Motor neuron (in vitro differentiated cells): ENCODE measurements at regions not wholly inside any gene's neighbourhood (a gene's known extent, or its start where the extent isn't known, plus 50 kb on each side); places are given as distances from the start of the nearest gene placed in this dataset.

ENCODE experiments used
- ATAC-seq, 8 experiments: fragments of 200-7000 bp; cut with Tn5 transposase; replicated peaks in 6 of 8; 2 replicates each; pipeline ENCODE4 v1.8.0; 2021; ENCODE audit warnings: mild to moderate bottlenecking in 8 of 8, moderate library complexity in 8 of 8
- H3K27ac ChIP-seq, 2 donors: fragments of 250-450 bp; sonication (Bioruptor Pico); 2 replicates each; pipeline ENCODE4 v1.9.0; 2021; ENCODE audit warnings: antibody characterized with exemption in 2 of 2, mild to moderate bottlenecking in 2 of 2, moderate library complexity in 1 of 2
- H3K4me1 ChIP-seq, 2 donors: fragments of 250-450 bp; sonication (Bioruptor Pico); replicated peaks in 1 of 2; 2 replicates each; pipeline ENCODE4 v1.6.1; 2021; ENCODE audit warnings: antibody characterized with exemption in 2 of 2, mild to moderate bottlenecking in 2 of 2, moderate library complexity in 1 of 2
- H3K4me3 ChIP-seq, 5 donors: fragments of 250-450 bp; sonication (Bioruptor Pico); 2 replicates each; pipeline ENCODE4 v1.9.0; 2021; ENCODE audit warnings: antibody characterized with exemption in 5 of 5, mild to moderate bottlenecking in 5 of 5, moderate library complexity in 4 of 5
- WGBS, 10 experiments: fragments of 450-650 bp; shearing (Covaris generic); methylation state at CpG; one replicate each; pipeline ENCODE4 v1.0.0; 2022; 5-methylcytosine and 5-hydroxymethylcytosine counted together
- in situ Hi-C, 9 experiments: fragments of 400-800 bp; cut with MboI; loops; one replicate each; pipeline ENCODE4 v1.15.0; 2021; ENCODE audit warnings: low sequenced_read_pairs in 9 of 9, low pct_unique_long_range_greater_than_20kb in 2 of 9; ENCODE audit not compliant: unreplicated experiment in 9 of 9

GRCh38 chr18:77470569-77471413 lies 221.1 kb downstream of the GALR1 start:
- WGBS, 10 experiments: 8 to 83% (median 54%) methylated on average over 4 to 11 of the region's 16 CpGs; no CpG with 5 or more reads in 2 of the 10 experiments
- peak in 2 of 8 experiments; percentile 64 to 74 for ATAC-seq
- Histone ChIP-seq H3K4me1 (peaks cover 0 to 11% of the 10 kb centered on the region in 2 donors), H3K4me3 (no peak overlapping the region), H3K27ac (no peak overlapping the region)
- in situ Hi-C loops: no loop called here

- WGBS, 10 experiments: 14 to 100% (median 30%) methylated on average over 1 of the region's 1 CpG; no CpG with 5 or more reads in 4 of the 10 experiments
- peaks cover 0 to 11% of the 10 kb centered on the region in 2 donors for H3K4me1 ChIP-seq
- ATAC-seq: no peak
- H3K27ac ChIP-seq: no peak overlapping the region
- no peak overlapping the region for H3K4me3 ChIP-seq
- in situ Hi-C loops: no loop called here
Measured at GRCh38 chr18:77472509-77472908, 222.9 kb downstream of the GALR1 start.

DNA sequence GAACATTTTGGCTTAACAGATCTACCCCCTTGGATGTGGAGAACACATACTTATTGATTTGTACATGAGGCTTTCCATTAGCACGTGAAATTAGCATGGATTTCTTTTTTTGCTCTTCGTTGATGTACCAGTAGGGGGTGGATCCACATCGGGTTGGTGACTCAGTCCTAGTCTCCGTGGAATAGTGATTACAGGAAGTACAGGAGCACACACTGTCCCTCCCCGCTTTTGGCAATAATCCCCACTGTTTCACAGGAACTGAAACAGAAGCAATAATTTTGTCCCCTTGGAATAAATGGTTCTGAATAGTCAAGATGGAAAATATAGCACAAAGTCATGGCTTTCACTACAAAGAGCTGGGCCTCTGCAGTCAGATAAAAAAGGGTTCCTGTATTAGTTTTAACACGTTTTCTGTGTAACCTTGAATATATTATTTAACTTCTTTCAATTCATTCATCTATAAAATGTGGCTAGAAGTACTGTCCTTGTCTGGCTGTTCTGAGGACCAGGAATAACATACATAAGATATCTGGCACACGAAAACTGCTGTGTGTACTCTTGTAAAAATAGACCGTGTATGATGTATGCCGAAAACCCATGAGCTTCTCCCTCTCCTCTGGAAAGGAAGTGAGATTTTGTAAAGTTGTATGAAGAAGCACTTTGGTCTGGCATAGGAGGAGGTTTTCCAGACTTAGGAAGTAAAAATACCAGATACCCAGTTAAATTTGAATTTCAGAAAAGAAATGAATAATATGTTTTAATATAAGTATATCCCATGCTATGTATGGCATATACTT lies 229.2 kb downstream of the GALR1 start:
- 9 to 100% (median 63%) methylated on average over 1 to 9 of the region's 9 CpGs for WGBS, 10 experiments
- H3K4me3 ChIP-seq: no peak overlapping the region
- in situ Hi-C loops: no loop called here
- H3K27ac ChIP-seq: no peak overlapping the region
- ATAC-seq: peak in 3 of 8 experiments; percentile 39 to 100 (median 95)
- no peaks in the 10 kb centered on the region for H3K4me1 ChIP-seq

- Histone ChIP-seq H3K4me3 (no peak overlapping the region), H3K4me1 (no peaks in the 10 kb centered on the region), H3K27ac (no peak overlapping the region)
- in situ Hi-C loops: no loop called here
- ATAC-seq: no peak
- 47 to 96% (median 76%) methylated on average over 3 of the region's 3 CpGs; no CpG with 5 or more reads in 3 of the 10 experiments for WGBS, 10 experiments
Measured at GRCh38 chr18:77481541-77481940, 231.9 kb downstream of the GALR1 start.

- no peak for ATAC-seq
- Histone ChIP-seq H3K4me1 (no peaks in the 10 kb centered on the region), H3K27ac (no peak overlapping the region), H3K4me3 (no peak overlapping the region)
- 31 to 86% (median 65%) methylated on average over 3 to 8 of the region's 10 CpGs for WGBS, 10 experiments
- in situ Hi-C loops: no loop called here
Measured at GRCh38 chr18:77482190-77483085, 232.8 kb downstream of the GALR1 start.

DNA sequence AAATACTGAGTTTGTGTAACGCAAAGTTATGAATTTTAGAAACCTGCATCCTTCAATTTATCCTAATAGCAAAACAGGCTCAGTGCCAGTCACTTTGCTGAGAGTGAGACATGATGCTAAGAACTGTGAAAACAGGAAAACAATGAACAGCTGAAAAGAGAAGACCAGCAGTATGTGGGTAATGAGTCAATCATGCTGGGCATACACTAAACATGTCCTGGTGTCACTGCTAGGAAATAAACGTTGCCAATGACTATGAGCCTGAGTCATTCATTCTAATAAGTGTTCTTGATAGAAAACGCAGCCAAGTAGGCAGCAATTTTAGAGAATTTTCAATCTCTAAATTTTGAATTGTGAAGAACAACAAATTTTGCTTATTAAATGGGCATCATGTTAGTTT lies 237.3 kb downstream of the GALR1 start:
- in situ Hi-C loops: no loop called here
- peak in 2 of 8 experiments; percentile 22 to 80 for ATAC-seq
- Histone ChIP-seq H3K4me3 (no peak overlapping the region), H3K4me1 (no peaks in the 10 kb centered on the region), H3K27ac (no peak overlapping the region)
- WGBS, 10 experiments: 0 to 92% (median 63%) methylated on average over 1 to 3 of the region's 3 CpGs

DNA sequence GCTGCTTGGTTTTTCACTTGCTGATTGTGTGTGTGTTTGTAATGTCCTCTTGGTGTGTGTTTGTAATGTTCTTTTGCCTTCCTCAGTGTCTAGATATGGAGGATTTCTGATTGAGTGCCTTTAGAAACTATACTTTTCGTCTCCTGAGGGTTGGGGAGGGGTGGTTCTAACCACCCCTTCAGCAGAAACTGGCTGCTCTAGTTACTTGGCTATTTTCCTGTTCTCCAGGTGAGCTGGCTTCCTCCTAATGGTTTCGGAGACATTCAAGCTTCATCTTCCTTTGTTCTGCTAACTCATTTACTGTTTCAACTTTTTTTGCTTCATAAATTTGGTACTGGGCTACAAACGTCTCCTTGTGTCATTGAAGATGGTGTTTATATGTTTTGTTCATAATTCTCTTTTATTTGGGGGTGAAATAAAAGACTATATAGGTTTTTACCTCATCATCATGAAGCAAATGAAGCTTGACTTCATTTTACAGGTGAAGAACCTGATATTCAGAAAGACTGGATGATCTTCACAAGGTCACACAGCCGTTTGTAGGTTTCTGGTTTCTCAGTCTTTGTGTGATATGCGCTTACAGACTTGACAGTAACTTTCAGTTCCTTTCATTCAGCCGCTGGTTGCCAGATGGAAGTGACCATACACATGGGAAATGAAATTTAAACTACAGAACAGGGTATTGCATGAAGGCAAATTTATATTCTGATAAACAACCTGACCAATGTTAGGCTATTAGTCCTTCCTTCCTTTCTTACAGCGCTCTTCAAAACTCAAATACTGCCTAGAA lies 238.5 kb downstream of the GALR1 start:
- Histone ChIP-seq H3K4me3 (no peak overlapping the region), H3K27ac (no peak overlapping the region), H3K4me1 (no peaks in the 10 kb centered on the region)
- in situ Hi-C loops: no loop called here
- 24 to 90% (median 74%) methylated on average over 1 to 7 of the region's 7 CpGs for WGBS, 10 experiments
- ATAC-seq: no peak

DNA sequence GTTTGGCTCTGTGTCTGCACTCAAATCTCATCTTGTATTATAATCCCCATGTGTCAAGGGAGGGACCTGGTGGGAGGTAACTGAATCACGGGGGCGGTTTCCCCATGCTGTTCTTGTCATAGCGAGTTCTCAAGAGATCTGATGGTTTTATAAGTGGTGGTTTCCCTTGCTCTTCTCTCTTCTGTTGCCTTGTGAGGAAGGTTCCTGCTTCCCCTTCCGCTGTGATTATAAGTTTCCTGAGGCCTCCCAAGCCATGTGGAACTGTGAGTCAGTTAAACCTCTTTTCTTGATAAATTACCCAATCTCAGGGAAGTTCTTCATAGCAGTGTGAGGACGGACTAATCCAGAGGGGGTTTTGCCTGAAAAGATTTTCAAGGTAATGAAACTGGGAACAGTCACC lies 245.4 kb downstream of the GALR1 start:
- Histone ChIP-seq H3K27ac (no peak overlapping the region), H3K4me3 (no peak overlapping the region), H3K4me1 (no peaks in the 10 kb centered on the region)
- in situ Hi-C loops: no loop called here
- no peak for ATAC-seq
- WGBS, 10 experiments: 30 to 100% (median 54%) methylated on average over 1 to 4 of the region's 5 CpGs; no CpG with 5 or more reads in 4 of the 10 experiments

DNA sequence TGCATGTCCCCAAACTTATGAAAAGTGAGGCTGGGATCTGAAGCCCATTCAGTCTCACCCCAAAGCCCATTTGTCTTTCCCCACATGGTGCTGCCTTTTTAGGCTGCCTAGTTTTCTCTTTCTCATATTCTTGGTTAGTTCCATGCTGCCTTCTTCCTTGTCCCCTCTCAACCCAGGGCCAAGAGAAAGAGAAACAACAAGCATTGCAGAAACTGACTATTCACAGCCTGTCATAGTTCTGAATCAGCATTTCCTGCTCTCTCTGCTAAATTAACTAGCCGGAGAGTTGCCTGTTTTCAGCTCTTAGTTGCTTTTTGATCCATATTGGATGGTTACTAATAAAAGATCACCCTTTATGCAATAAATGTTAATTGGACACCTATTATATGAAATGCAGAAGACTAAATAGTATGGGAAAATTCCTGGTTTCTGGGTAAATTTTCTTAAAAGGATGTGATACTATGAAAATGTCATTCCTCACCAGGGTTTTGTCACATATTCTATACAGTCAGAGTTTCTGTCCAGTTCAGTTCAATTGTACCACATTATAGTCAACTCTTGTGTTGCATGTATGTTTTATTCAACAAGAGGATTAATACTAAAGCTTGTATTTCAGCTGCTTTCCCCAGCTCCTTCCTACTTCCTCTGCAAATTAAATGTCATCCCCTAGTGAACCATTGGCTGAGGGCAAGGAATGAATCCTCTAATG lies 246.5 kb downstream of the GALR1 start:
- Histone ChIP-seq H3K4me3 (no peak overlapping the region), H3K4me1 (no peaks in the 10 kb centered on the region), H3K27ac (no peak overlapping the region)
- ATAC-seq: peak in 2 of 8 experiments; percentile 39 to 41
- WGBS, 10 experiments: 40 to 100% (median 78%) methylated on average over 1 of the region's 1 CpG; no CpG with 5 or more reads in 2 of the 10 experiments
- in situ Hi-C loops: no loop called here

GRCh38 chr18:77501266-77501665 lies 251.6 kb downstream of the GALR1 start:
- in situ Hi-C loops: no loop called here
- 0 to 100% (median 17%) methylated on average over 1 to 2 of the region's 2 CpGs; no CpG with 5 or more reads in 7 of the 10 experiments for WGBS, 10 experiments
- no peak for ATAC-seq
- Histone ChIP-seq H3K4me3 (no peak overlapping the region), H3K27ac (no peak overlapping the region), H3K4me1 (no peaks in the 10 kb centered on the region)

DNA sequence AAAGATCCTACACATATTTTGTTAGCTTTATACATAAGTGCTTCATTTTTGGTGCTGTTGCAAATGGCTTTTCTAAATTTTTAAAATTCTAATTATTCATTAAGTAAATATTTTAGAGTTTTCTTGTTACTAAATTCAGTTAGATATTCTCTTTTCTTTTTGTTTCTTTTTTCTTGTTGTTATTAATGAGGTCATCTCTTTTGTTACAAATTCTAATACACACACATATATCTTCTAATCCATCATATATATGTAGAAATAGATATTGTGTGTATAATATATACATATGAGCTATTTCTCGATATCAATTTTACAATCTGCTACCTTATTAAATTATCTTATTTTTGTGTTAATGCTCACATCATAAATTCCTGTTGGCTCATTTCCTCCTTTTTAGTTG lies 255.9 kb downstream of the GALR1 start:
- no peak overlapping the region for H3K27ac ChIP-seq
- in situ Hi-C loops: no loop called here
- WGBS, 10 experiments: 0 to 100% (median 93%) methylated on average over 1 of the region's 1 CpG; no CpG with 5 or more reads in 3 of the 10 experiments
- H3K4me3 ChIP-seq: no peak overlapping the region
- ATAC-seq: no peak
- no peaks in the 10 kb centered on the region for H3K4me1 ChIP-seq

DNA sequence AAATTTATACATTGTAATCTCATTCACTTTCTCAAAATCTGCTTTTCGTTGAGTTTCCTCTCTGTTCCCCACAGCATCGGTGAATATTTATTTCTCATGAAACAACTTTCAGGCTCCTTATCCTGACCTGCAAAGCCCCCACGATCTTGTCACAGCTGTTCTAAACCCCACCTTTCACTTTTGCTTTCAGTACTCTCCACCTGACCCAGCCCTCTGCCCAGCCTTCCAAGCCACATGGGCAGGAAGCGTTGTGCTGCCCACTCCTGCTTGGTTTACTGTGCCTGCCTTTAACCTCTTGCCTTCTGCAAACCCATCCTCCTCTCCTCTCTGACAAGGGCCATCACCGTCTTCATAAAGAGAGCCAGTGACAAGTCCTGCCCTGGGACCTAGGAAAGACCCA lies 262.5 kb downstream of the GALR1 start:
- H3K4me3 ChIP-seq: no peak overlapping the region
- ATAC-seq: no peak

More for the DNA sequence above, 262.5 kb downstream of the GALR1 start:
- no peak overlapping the region for H3K27ac ChIP-seq
- in situ Hi-C loops: no loop called here
- no peaks in the 10 kb centered on the region for H3K4me1 ChIP-seq
- 5 to 97% (median 70%) methylated on average over 1 to 4 of the region's 5 CpGs for WGBS, 10 experiments
